Chondrocyte (in vitro differentiated cells): ENCODE measurements at regions not wholly inside any gene's neighbourhood (a gene's known extent, or its start where the extent isn't known, plus 50 kb on each side); places are given as distances from the start of the nearest gene placed in this dataset.

Experiments
- DNase-seq: peaks from one replicate; pipeline ENCODE4 v3.0.0; 2021; ENCODE audit warnings: mixed read lengths, low spot score
- H3K27ac Mint-ChIP-seq: one replicate; pipeline ENCODE4 v1.8.0; 2021; ENCODE audit warnings: mild to moderate bottlenecking, moderate library complexity, mixed read lengths; ENCODE audit not compliant: unreplicated experiment
- H3K27me3 Mint-ChIP-seq: 2 replicates; pipeline ENCODE4 v1.8.0; 2021; ENCODE audit warnings: low read depth, mixed read lengths
- H3K36me3 Mint-ChIP-seq: 2 replicates; pipeline ENCODE4 v1.8.0; 2021; ENCODE audit warnings: low read depth, mixed read lengths
- H3K4me1 Mint-ChIP-seq: 2 replicates; pipeline ENCODE4 v1.8.0; 2021; ENCODE audit warnings: low read depth, mild to moderate bottlenecking, mixed read lengths
- H3K4me3 Mint-ChIP-seq: one replicate; pipeline ENCODE4 v1.8.0; 2021; ENCODE audit warnings: mild to moderate bottlenecking, moderate library complexity, mixed read lengths; ENCODE audit not compliant: unreplicated experiment
- H3K9me3 Mint-ChIP-seq: 2 replicates; pipeline ENCODE4 v1.8.0; 2021; ENCODE audit warnings: low read depth, mixed read lengths
- TF ChIP-seq, protein P1 (sequence below): fragments of 200-600 bp; sonication (generic); IDR thresholded peaks from 2 replicates; pipeline ENCODE4 v1.5.0; 2021; ENCODE audit warnings: antibody characterized with exemption, mild to moderate bottlenecking, moderate library complexity

DNA sequence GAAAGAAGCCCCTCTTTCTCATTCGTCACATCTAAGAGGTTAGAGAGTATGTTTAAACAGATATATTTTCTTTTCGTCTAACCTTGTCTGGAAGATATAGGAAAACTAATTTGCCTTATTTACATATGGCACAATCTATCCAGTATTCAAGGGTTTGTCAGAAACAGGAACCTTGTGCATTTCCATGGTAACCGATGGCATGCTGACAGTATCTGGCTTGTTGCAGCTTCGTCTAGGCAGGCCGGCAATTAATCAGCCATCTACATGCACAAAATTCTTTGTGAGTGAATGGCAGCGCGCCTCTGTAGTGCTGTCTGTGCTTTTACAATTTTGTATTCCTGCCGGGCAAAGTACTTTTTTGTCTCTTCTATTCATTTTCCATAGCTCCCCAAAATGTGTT is 294.0 kb upstream of the SOX2 start:
- TF ChIP-seq, protein P1, sequence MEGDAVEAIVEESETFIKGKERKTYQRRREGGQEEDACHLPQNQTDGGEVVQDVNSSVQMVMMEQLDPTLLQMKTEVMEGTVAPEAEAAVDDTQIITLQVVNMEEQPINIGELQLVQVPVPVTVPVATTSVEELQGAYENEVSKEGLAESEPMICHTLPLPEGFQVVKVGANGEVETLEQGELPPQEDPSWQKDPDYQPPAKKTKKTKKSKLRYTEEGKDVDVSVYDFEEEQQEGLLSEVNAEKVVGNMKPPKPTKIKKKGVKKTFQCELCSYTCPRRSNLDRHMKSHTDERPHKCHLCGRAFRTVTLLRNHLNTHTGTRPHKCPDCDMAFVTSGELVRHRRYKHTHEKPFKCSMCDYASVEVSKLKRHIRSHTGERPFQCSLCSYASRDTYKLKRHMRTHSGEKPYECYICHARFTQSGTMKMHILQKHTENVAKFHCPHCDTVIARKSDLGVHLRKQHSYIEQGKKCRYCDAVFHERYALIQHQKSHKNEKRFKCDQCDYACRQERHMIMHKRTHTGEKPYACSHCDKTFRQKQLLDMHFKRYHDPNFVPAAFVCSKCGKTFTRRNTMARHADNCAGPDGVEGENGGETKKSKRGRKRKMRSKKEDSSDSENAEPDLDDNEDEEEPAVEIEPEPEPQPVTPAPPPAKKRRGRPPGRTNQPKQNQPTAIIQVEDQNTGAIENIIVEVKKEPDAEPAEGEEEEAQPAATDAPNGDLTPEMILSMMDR: no peak
- no peak overlapping the region for H3K4me3 Mint-ChIP-seq
- H3K4me1 Mint-ChIP-seq: peaks cover 6% of the 10 kb centered on the region
- no peaks in the 10 kb centered on the region for H3K27me3 Mint-ChIP-seq
- no peak overlapping the region for H3K27ac Mint-ChIP-seq
- DNase-seq: no peak
- H3K36me3 Mint-ChIP-seq: no peaks in the 10 kb centered on the region
- H3K9me3 Mint-ChIP-seq: no peaks in the 10 kb centered on the region

DNA sequence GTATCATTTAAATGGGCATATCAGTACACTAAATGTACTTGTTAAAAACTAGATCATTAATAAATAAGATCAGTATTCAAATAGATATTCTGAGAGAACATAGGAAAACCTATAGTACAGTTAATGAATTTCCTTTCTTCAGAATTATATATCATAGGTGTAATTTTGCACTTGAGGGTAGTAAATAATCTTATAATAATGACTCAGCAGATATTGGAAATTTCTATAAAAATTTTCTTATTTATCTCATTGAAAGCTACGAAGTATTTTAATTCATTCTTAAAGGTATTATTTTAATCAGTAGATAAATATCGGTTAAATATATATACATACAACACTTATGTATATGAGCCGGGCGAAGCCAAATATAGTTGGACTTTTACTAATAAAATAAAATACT is 300.9 kb upstream of the SOX2 start:
- Mint-ChIP-seq H3K36me3 (no peaks in the 10 kb centered on the region), H3K4me1 (no peaks in the 10 kb centered on the region), H3K27me3 (no peaks in the 10 kb centered on the region), H3K9me3 (no peaks in the 10 kb centered on the region), H3K27ac (no peak overlapping the region), H3K4me3 (no peak overlapping the region)
- no peak for DNase-seq
- TF ChIP-seq, protein P1: no peak

DNA sequence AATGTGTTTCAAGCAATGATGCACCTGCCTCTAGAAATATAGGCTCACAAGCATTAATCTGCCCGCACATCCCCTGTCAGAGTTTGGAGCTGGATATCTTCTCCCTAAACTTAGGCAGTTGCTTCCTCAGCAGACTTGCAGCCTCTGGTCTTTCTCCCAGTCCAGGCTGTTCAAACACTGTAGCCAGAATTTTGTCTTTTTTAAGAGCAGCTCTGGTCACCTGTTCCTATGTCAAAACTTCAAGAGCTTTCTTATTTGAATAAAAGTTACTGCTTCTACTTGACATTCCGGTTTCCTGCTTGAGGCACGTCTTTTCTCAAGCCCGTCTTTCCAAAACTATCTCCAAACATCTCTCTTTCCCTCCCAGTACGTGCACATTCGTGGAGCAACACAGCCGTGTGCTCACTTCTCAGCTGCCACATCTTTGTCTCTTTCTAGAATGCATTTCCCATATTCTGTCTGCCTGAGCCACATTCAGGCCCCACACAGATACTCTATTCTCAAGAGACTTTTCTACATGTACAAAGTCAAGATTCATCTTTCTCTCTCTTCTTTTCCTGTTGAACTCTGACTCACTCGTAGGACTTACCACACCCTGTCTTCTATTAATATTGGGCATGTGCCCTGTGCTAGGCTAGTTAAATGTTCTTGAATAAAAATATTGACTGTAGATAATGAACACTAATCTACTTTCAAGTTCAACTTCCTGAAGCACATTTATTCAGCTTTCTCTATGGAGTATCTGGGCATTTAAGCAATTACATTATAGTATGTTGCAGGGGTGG is 307.7 kb upstream of the SOX2 start:
- Mint-ChIP-seq H3K27ac (no peak overlapping the region), H3K27me3 (no peaks in the 10 kb centered on the region), H3K4me1 (peaks cover 4% of the 10 kb centered on the region), H3K36me3 (no peaks in the 10 kb centered on the region), H3K9me3 (no peaks in the 10 kb centered on the region), H3K4me3 (no peak overlapping the region)
- TF ChIP-seq, protein P1: no peak
- DNase-seq: no peak

DNA sequence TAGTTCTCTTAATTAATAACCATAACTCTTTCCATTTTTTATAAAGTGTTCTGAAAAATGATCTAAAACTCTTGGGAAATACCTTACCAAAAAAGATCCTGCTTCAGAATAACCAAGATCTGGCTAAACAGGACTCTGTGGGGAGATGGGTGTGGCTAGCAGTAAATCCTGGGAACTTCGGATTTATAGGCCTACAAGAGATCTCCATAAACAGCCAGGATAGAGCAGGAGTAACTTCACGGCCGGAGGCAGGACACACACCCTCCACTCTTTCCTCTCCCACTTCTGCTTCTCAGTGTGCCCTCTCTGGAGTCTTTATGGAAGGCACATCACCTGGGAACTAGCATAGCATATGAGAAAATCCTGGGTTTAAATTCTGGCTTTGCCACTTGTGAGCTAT is 309.4 kb upstream of the SOX2 start:
- Mint-ChIP-seq H3K4me3 (no peak overlapping the region), H3K27ac (no peak overlapping the region), H3K36me3 (no peaks in the 10 kb centered on the region), H3K4me1 (peaks cover 4% of the 10 kb centered on the region), H3K9me3 (no peaks in the 10 kb centered on the region), H3K27me3 (no peaks in the 10 kb centered on the region)
- TF ChIP-seq, protein P1: no peak
- DNase-seq: no peak

DNA sequence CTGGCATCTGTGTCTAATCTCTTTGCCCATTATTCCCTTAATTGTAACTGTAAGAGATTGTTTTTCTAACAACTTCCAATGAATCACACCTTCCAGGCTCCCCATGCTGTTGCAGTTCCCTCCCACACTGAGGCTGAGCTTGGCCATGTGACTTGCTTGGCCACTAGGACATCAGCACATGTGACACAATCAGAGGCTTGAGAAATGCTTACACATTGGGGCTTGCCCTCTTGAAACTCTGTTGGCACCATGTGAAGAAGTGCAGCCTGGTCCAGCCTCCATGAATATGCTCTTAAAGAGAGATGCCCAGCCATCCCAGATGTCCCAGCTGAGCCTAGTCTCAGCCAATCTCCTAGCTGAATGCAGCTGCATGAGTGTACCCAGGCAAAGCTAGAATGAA is 326.8 kb upstream of the SOX2 start:
- DNase-seq: no peak
- H3K4me1 Mint-ChIP-seq: no peaks in the 10 kb centered on the region
- peaks cover 11% of the 10 kb centered on the region for H3K9me3 Mint-ChIP-seq

More for the DNA sequence above, 326.8 kb upstream of the SOX2 start:
- Mint-ChIP-seq H3K27me3 (no peaks in the 10 kb centered on the region), H3K27ac (no peak overlapping the region), H3K4me3 (no peak overlapping the region), H3K36me3 (no peaks in the 10 kb centered on the region)
- TF ChIP-seq, protein P1: no peak
